H1 (cell line): ENCODE measurements at regions not wholly inside any gene's neighbourhood (a gene's known extent, or its start where the extent isn't known, plus 50 kb on each side); places are given as distances from the start of the nearest gene placed in this dataset.

Source experiments
- ATF2 ChIP-seq: IDR thresholded peaks from 2 replicates; pipeline ENCODE4 v1.6.1; 2012; ENCODE audit warnings: low read length, inconsistent platforms
- CBX5 ChIP-seq: fragments of 300-800, 300-1000 bp; sonication (generic); IDR thresholded peaks from 2 replicates; pipeline ENCODE4 v1.7.1; 2016; ENCODE audit warnings: antibody characterized with exemption, low read length, low read depth
- EZH2 ChIP-seq: fragments of 200-600 bp; sonication (generic); IDR thresholded peaks from 2 replicates; pipeline ENCODE4 v1.7.1; 2012; ENCODE audit warnings: low read depth, mild to moderate bottlenecking, moderate library complexity, low read length, inconsistent platforms; ENCODE audit not compliant: severe bottlenecking
- RAD21 ChIP-seq, 2 experiments: IDR thresholded peaks in 1 of 2; conservative IDR thresholded peaks in 1 of 2; 2 replicates each; pipeline ENCODE4 v1.6.1; 2011; ENCODE audit warnings: low read depth in 2 of 2, low read length in 2 of 2, improper control_type of control experiment in 1 of 2, inconsistent platforms in 1 of 2, mild to moderate bottlenecking in 1 of 2, moderate library complexity in 1 of 2
- RBBP5 ChIP-seq: IDR thresholded peaks from 2 replicates; pipeline ENCODE4 v1.7.1; 2012; ENCODE audit warnings: low read depth, mild to moderate bottlenecking, inconsistent platforms, low read length, moderate library complexity, borderline replicate concordance
- SIN3A ChIP-seq, 2 experiments: IDR thresholded peaks in 1 of 2; conservative IDR thresholded peaks in 1 of 2; 2 replicates each; pipeline ENCODE4 v1.6.1; 2011 to 2012; ENCODE audit warnings: low read length in 2 of 2, improper control_type of control experiment in 1 of 2, low read depth in 1 of 2, mild to moderate bottlenecking in 1 of 2

GRCh38 chr4:181890911-181891310 lies 352.3 kb upstream of the TENM3 start (continued):
- TF ChIP-seq ATF2 (no peak), RBBP5 (no peak), RAD21 (IDR thresholded peaks at IDR 0.05 in 1 of 2, conservative IDR thresholded peaks at IDR 0.05 in 1 of 2; ENCODE audit: low read depth in 2 of 2, low read length in 2 of 2) (no peak), SIN3A (conservative IDR thresholded peaks at IDR 0.05 in 1 of 2, IDR thresholded peaks at IDR 0.05 in 1 of 2; ENCODE audit: low read depth in 1 of 2, low read length in 2 of 2) (no peak), EZH2 (no peak), CBX5 (no peak)
- TF ChIP-seq, all 59 proteins: peak for 0
